22Rv1 (cell line): ENCODE measurements at regions not wholly inside any gene's neighbourhood (a gene's known extent, or its start where the extent isn't known, plus 50 kb on each side); places are given as distances from the start of the nearest gene placed in this dataset.

Experiments
- CTCF ChIP-seq: fragments of 450-650 bp; IDR thresholded peaks from 2 replicates; pipeline ENCODE4 v1.5.1; 2017; ENCODE audit warnings: mild to moderate bottlenecking
- ZFX ChIP-seq: fragments of 450-650 bp; IDR thresholded peaks from 2 replicates; pipeline ENCODE4 v1.6.1; 2017; ENCODE audit warnings: antibody characterized with exemption, borderline replicate concordance

- TF ChIP-seq CTCF, result no peak
- TF ChIP-seq ZFX, result no peak
These were observed 153.0 kb upstream of the ARPP21 start for GRCh38 chr3:35486295-35486694.
